ENCODE measurements at regions not wholly inside any gene's neighbourhood (a gene's known extent, or its start where the extent isn't known, plus 50 kb on each side); places are given as distances from the start of the nearest gene placed in this dataset.

DNA sequence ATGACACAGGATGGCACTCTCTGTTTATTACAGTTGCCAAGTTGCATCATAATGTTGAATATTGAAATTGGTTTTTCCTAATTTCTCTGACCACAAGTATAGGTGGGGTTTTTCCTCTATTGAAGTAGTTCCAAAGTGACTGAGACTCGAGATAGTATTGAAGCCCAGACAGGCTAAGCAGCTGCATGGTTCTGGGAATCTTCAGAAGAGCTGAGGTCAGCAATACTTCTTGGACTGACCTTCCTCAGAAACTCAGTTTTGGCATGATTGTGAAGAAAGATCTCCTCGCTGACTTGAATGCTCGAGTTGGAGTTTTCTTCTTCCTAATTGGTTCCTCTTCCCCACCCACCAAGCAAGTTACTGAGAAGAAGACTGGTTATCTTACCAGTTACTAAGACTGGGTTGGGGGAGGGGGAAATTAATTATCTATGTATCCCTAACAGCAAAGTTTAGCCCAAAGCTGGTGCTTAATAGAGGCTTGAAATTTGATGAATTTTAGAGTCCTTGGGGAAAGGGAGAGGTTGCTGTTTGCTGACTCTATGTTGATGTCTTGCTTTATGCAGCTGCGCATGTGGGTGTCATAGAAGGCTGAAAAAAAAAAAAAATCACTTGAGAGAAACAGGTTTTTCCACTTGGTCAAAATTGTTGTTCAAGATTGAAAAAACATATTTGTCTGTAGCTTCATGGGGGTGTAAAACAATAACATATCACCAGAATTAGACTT, 91.1 kb downstream of the P2RY10 start:
- TF ChIP-seq, protein P1, sequence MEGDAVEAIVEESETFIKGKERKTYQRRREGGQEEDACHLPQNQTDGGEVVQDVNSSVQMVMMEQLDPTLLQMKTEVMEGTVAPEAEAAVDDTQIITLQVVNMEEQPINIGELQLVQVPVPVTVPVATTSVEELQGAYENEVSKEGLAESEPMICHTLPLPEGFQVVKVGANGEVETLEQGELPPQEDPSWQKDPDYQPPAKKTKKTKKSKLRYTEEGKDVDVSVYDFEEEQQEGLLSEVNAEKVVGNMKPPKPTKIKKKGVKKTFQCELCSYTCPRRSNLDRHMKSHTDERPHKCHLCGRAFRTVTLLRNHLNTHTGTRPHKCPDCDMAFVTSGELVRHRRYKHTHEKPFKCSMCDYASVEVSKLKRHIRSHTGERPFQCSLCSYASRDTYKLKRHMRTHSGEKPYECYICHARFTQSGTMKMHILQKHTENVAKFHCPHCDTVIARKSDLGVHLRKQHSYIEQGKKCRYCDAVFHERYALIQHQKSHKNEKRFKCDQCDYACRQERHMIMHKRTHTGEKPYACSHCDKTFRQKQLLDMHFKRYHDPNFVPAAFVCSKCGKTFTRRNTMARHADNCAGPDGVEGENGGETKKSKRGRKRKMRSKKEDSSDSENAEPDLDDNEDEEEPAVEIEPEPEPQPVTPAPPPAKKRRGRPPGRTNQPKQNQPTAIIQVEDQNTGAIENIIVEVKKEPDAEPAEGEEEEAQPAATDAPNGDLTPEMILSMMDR (IDR thresholded peaks at IDR 0.05), result no peak
- no peaks in the 10 kb centered on the region for H4K20me1 ChIP-seq (ENCODE audit: insufficient read depth, low read length)
- no peaks in the 10 kb centered on the region for H3K9me3 ChIP-seq (replicated peaks in 1 of 2; ENCODE audit: control insufficient read depth in 1 of 2, insufficient read depth in 1 of 2, low read length in 2 of 2)
- peaks cover 0 to 3% of the 10 kb centered on the region in 2 donors for H3K4me1 ChIP-seq (ENCODE audit: control insufficient read depth in 1 of 2, insufficient read depth in 2 of 2, low read length in 2 of 2)
- no peaks in the 10 kb centered on the region for H3K27me3 ChIP-seq (ENCODE audit: control insufficient read depth in 2 of 2, insufficient read depth in 2 of 2, low read length in 2 of 2)
- peaks cover 0 to 10% (median 0%) of the 10 kb centered on the region in 7 donors for H3K9me3 Mint-ChIP-seq
- H2AFZ ChIP-seq (ENCODE audit: insufficient read depth, low read depth, low read length, poor library complexity, severe bottlenecking), result peak overlapping the region; percentile 14
- H3K27ac ChIP-seq (ENCODE audit: low read depth in 1 of 2, low read length in 2 of 2), result peak overlapping the region in 1 of 2 donors; percentile 5
- H3K4me1 Mint-ChIP-seq, result peaks cover 25% of the 10 kb centered on the region
- H3K36me3 Mint-ChIP-seq, result no peaks in the 10 kb centered on the region
- H3K4me2 ChIP-seq (replicated peaks; ENCODE audit: extremely low read depth, low read length, poor library complexity, severe bottlenecking), result no peak overlapping the region
- DNase-seq, result peak in 1 of 3 donors; percentile 1
- H3K79me2 ChIP-seq (ENCODE audit: insufficient read depth, low read length), result no peaks in the 10 kb centered on the region
- peak overlapping the region in 1 of 2 donors; percentile 39 for H3K4me3 Mint-ChIP-seq
- intact Hi-C loops (cut with micrococcal nuclease), result no loop called here
- peak overlapping the region in 2 of 7 donors; percentile 25 to 32 for H3K27ac Mint-ChIP-seq
- H3K36me3 ChIP-seq (replicated peaks in 1 of 2; ENCODE audit: control insufficient read depth in 1 of 2, insufficient read depth in 2 of 2, low read length in 2 of 2), result no peaks in the 10 kb centered on the region
- WGBS (ENCODE audit: insufficient coverage), result no CpG with 5 or more reads among the region's 4 CpGs
- no peak overlapping the region for H3K4me3 ChIP-seq (replicated peaks in 1 of 3; ENCODE audit: low read depth in 2 of 3, low read length in 3 of 3)
- no peaks in the 10 kb centered on the region for H3K27me3 Mint-ChIP-seq (ENCODE audit: low read depth in 3 of 3)
- H3K9ac ChIP-seq (ENCODE audit: insufficient read depth, low read length, poor library complexity, severe bottlenecking), result no peak overlapping the region

DNA sequence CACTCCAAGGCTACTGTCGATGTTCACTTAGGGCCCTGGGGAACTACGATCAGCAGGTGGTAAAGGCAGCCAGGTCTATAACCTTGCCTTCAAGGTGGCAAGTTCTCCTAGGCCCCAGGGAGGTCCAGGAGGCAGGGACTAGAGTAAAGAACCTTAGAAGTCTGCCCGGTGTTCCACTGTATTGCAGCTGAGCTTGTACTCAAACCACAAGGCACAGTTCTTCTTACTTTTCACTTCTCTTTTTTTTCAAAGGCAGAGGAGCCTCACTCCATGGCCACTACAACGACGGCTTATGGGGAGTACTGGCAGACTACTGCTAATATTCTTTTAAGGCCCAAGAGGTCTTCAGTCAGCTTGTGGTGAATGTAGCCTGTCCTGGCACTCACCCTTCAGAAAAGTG, 78.8 kb upstream of the GPR174 start:
- no peak overlapping the region for H3K27ac ChIP-seq (ENCODE audit: low read depth in 1 of 2, low read length in 2 of 2)
- no peak overlapping the region for H3K4me3 ChIP-seq (replicated peaks in 1 of 3; ENCODE audit: low read depth in 2 of 3, low read length in 3 of 3)
- H2AFZ ChIP-seq (ENCODE audit: insufficient read depth, low read depth, low read length, poor library complexity, severe bottlenecking), result no peak overlapping the region
- intact Hi-C loops (cut with micrococcal nuclease), result no loop called here
- H3K27me3 ChIP-seq (ENCODE audit: control insufficient read depth in 2 of 2, insufficient read depth in 2 of 2, low read length in 2 of 2), result no peaks in the 10 kb centered on the region
- peaks cover 0 to 3% of the 10 kb centered on the region in 2 donors for H3K36me3 Mint-ChIP-seq
- no peaks in the 10 kb centered on the region for H3K79me2 ChIP-seq (ENCODE audit: insufficient read depth, low read length)
- H3K9ac ChIP-seq (ENCODE audit: insufficient read depth, low read length, poor library complexity, severe bottlenecking), result no peak overlapping the region
- peaks cover 0 to 5% (median 0%) of the 10 kb centered on the region in 3 donors for H3K27me3 Mint-ChIP-seq (ENCODE audit: low read depth in 3 of 3)
- no peaks in the 10 kb centered on the region for H3K36me3 ChIP-seq (replicated peaks in 1 of 2; ENCODE audit: control insufficient read depth in 1 of 2, insufficient read depth in 2 of 2, low read length in 2 of 2)
- DNase-seq, result peak; percentile 9 to 17 (median 14)
- H3K4me1 Mint-ChIP-seq, result peaks cover 25% of the 10 kb centered on the region
- peaks cover 19 to 22% of the 10 kb centered on the region in 2 donors for H3K4me1 ChIP-seq (ENCODE audit: control insufficient read depth in 1 of 2, insufficient read depth in 2 of 2, low read length in 2 of 2)
- peaks cover 0 to 3% of the 10 kb centered on the region in 2 donors for H3K9me3 ChIP-seq (replicated peaks in 1 of 2; ENCODE audit: control insufficient read depth in 1 of 2, insufficient read depth in 1 of 2, low read length in 2 of 2)
- H3K4me2 ChIP-seq (replicated peaks; ENCODE audit: extremely low read depth, low read length, poor library complexity, severe bottlenecking), result no peak overlapping the region
- peaks cover 0 to 6% (median 3%) of the 10 kb centered on the region in 7 donors for H3K9me3 Mint-ChIP-seq
- no peak overlapping the region for H3K4me3 Mint-ChIP-seq
- no CpG with 5 or more reads among the region's 5 CpGs for WGBS (ENCODE audit: insufficient coverage)
- H3K27ac Mint-ChIP-seq, result peak overlapping the region in 2 of 7 donors; percentile 33 to 47
- no peaks in the 10 kb centered on the region for H4K20me1 ChIP-seq (ENCODE audit: insufficient read depth, low read length)
- TF ChIP-seq, protein P1 (IDR thresholded peaks at IDR 0.05), result no peak

Data from CD14-positive monocyte (primary cell).